Ovary (tissue), 7 donors: ENCODE measurements at regions not wholly inside any gene's neighbourhood (a gene's known extent, or its start where the extent isn't known, plus 50 kb on each side); places are given as distances from the start of the nearest gene placed in this dataset.

Experiments used
- DNase-seq, 5 donors: peaks; one replicate each; pipeline ENCODE4 v3.0.0-alpha.2; 2019 to 2020
- H3K27ac ChIP-seq, 2 donors: fragments of 200-600 bp; one replicate each; pipeline versions ENCODE4 v1.5.1 to v1.8.0; 2019 to 2022
- H3K27me3 ChIP-seq: fragments of 200-600 bp; one replicate; pipeline ENCODE4 v1.8.0; 2022
- H3K36me3 ChIP-seq: fragments of 200-600 bp; sonication (generic); one replicate; pipeline ENCODE4 v1.5.1; 2019
- H3K4me1 ChIP-seq: one replicate; pipeline ENCODE4 v1.8.1; 2013; ENCODE audit warnings: mild to moderate bottlenecking, moderate library complexity; ENCODE audit not compliant: insufficient read depth
- H3K4me3 ChIP-seq: fragments of 200-600 bp; sonication (generic); one replicate; pipeline ENCODE4 v1.5.1; 2017
- H3K9me3 ChIP-seq, 2 donors: fragments of 200-600 bp in 1 of 2; sonication (generic) in 1 of 2; one replicate each; pipeline versions ENCODE4 v1.5.1 to v1.8.1; 2013 to 2019; ENCODE audit warnings: mild to moderate bottlenecking in 1 of 2, moderate library complexity in 1 of 2
- CTCF ChIP-seq, 3 donors: fragments of 450-650 bp in 2 of 3; fragments of 200-600 bp in 1 of 3; IDR thresholded peaks; one replicate each; pipeline versions ENCODE4 v1.5.1 to v1.8.0; 2016 to 2022; ENCODE audit warnings: antibody characterized with exemption in 3 of 3, mild to moderate bottlenecking in 1 of 3
- EP300 ChIP-seq: sonication (generic); formaldehyde crosslinking; IDR thresholded peaks from one replicate; pipeline ENCODE4 v1.6.1; 2017; ENCODE audit warnings: antibody characterized with exemption
- POLR2A ChIP-seq: fragments of 450-650 bp; IDR thresholded peaks from one replicate; pipeline ENCODE4 v1.6.1; 2017; ENCODE audit warnings: antibody characterized with exemption, mild to moderate bottlenecking, moderate library complexity
- WGBS, 3 donors: extraction: QIAGEN DNeasy Blood & Tissue Kit in 1 of 3; methylation state at CpG; one replicate each; pipeline versions ENCODE4 v1.1.5 to v1.1.7; 2013 to 2017; 5-methylcytosine and 5-hydroxymethylcytosine counted together
- intact Hi-C, 4 donors: fragments of 100-400 bp; cut with DNase I; formaldehyde crosslinking; loops; one replicate each; pipeline versions ENCODE4 v1.11.0 to v1.15.1; 2022 to 2023
- donor health status: DM: no; HTN: no; CAD: no; lungs with moderate emphysema.
- donor health status: DM: no; HTN: no; CAD: no.
- donor health status: Bipolar disorder and iron deficiency.
- donor health status: DM: no; HTN: no; CAD: no.
- donor health status: DM: yes; HTN: yes; CAD: no.

GRCh38 chr13:60862036-60862435, 465.0 kb downstream of the TDRD3 start:
- DNase-seq, result no peak
- Histone ChIP-seq H3K9me3 (no peaks in the 10 kb centered on the region), H3K36me3 (no peaks in the 10 kb centered on the region), H3K4me3 (no peak overlapping the region), H3K4me1 (no peaks in the 10 kb centered on the region), H3K27ac (no peak overlapping the region), H3K27me3 (no peaks in the 10 kb centered on the region)
- TF ChIP-seq CTCF (IDR thresholded peaks at IDR 0.05) (no peak), EP300 (no peak), POLR2A (no peak)
- WGBS, 3 donors, result 81 to 84% (median 82%) methylated on average over 1 of the region's 1 CpG
- intact Hi-C loops, result no loop called here

GRCh38 chr13:60857698-60858097, 460.7 kb downstream of the TDRD3 start:
- TF ChIP-seq EP300, result no peak
- TF ChIP-seq POLR2A, result no peak
- TF ChIP-seq CTCF (IDR thresholded peaks at IDR 0.05), result no peak
- 75 to 88% (median 78%) methylated on average over 4 of the region's 4 CpGs for WGBS, 3 donors
- DNase-seq, result no peak
- no peaks in the 10 kb centered on the region for H3K9me3 ChIP-seq
- H3K36me3 ChIP-seq, result no peaks in the 10 kb centered on the region
- intact Hi-C loops, result no loop called here
- H3K27me3 ChIP-seq, result no peaks in the 10 kb centered on the region
- H3K4me3 ChIP-seq, result no peak overlapping the region
- H3K4me1 ChIP-seq, result no peaks in the 10 kb centered on the region
- H3K27ac ChIP-seq, result no peak overlapping the region

- no peak overlapping the region for H3K4me3 ChIP-seq
- TF ChIP-seq CTCF (IDR thresholded peaks at IDR 0.05), result no peak
- no peak for TF ChIP-seq EP300
- TF ChIP-seq POLR2A, result no peak
- no peak overlapping the region for H3K27ac ChIP-seq
- H3K27me3 ChIP-seq, result no peaks in the 10 kb centered on the region
- intact Hi-C loops, result no loop called here
- H3K4me1 ChIP-seq, result no peaks in the 10 kb centered on the region
- H3K9me3 ChIP-seq, result no peaks in the 10 kb centered on the region
- 80 to 84% (median 80%) methylated on average over 4 of the region's 4 CpGs for WGBS, 3 donors
- DNase-seq, result no peak
- H3K36me3 ChIP-seq, result no peaks in the 10 kb centered on the region
Observed at GRCh38 chr13:60852886-60853285, 455.9 kb downstream of the TDRD3 start.

GRCh38 chr13:60851378-60851777, 454.4 kb downstream of the TDRD3 start:
- no peaks in the 10 kb centered on the region for H3K9me3 ChIP-seq
- no peak overlapping the region for H3K27ac ChIP-seq
- H3K36me3 ChIP-seq, result no peaks in the 10 kb centered on the region
- no peak for DNase-seq
- no peaks in the 10 kb centered on the region for H3K4me1 ChIP-seq
- H3K27me3 ChIP-seq, result no peaks in the 10 kb centered on the region
- no peak overlapping the region for H3K4me3 ChIP-seq
- intact Hi-C loops, result no loop called here
- TF ChIP-seq POLR2A, result no peak
- no peak for TF ChIP-seq EP300
- no peak for TF ChIP-seq CTCF (IDR thresholded peaks at IDR 0.05)

- WGBS, 3 donors, result 23 to 30% (median 28%) methylated on average over 2 of the region's 2 CpGs
- Histone ChIP-seq H3K9me3 (no peaks in the 10 kb centered on the region), H3K27me3 (no peaks in the 10 kb centered on the region), H3K36me3 (no peaks in the 10 kb centered on the region), H3K4me3 (no peak overlapping the region), H3K27ac (no peak overlapping the region), H3K4me1 (no peaks in the 10 kb centered on the region)
- TF ChIP-seq POLR2A (no peak), CTCF (IDR thresholded peaks at IDR 0.05) (no peak), EP300 (no peak)
- no peak for DNase-seq
- intact Hi-C loops, result no loop called here
Observed at GRCh38 chr13:60850526-60850925, 453.5 kb downstream of the TDRD3 start.
